Endothelial cell of umbilical vein (primary cell): ENCODE measurements at regions not wholly inside any gene's neighbourhood (a gene's known extent, or its start where the extent isn't known, plus 50 kb on each side); places are given as distances from the start of the nearest gene placed in this dataset.

ENCODE experiments used
- BruUV-seq: library from RNA; stranded (reverse); fragments of 400-500 nt; replicated peaks from 2 replicates; lab custom pipeline; 2021; lab: Mats Ljungman, UMichigan
- CTCF ChIA-PET: fragments of 300-600, 350-600 bp; sonication (Branson Sonifier 250); formaldehyde crosslinking; loops from one replicate; lab custom pipeline; 2021; ENCODE audit warnings: antibody characterized with exemption, inconsistent platforms; lab: Charles Lee
- POLR2A ChIA-PET: fragments of 300-600, 350-600 bp; sonication (Branson Sonifier 250); formaldehyde crosslinking; loops from one replicate; lab custom pipeline; 2021; ENCODE audit warnings: antibody characterized with exemption, inconsistent platforms; lab: Charles Lee
- DNase-seq: peaks from one replicate; pipeline ENCODE4 v3.0.0-alpha.2; 2011; ENCODE audit warnings: low read depth, low spot score
- FAIRE-seq: peaks from 2 replicates; lab custom pipeline; 2011; peaks lifted over from hg19 to GRCh38; lab: Jason Lieb, UNC
- H2AFZ ChIP-seq: 2 replicates; pipeline ENCODE4 v1.6.0; 2012; ENCODE audit warnings: low read depth, low read length, control low read depth, inconsistent platforms
- H3K27ac ChIP-seq: 2 replicates; pipeline ENCODE4 v1.5.1; 2011; ENCODE audit warnings: low read depth, mild to moderate bottlenecking, control low read depth, low read length, moderate library complexity; ENCODE audit not compliant: insufficient read depth
- H3K27me3 ChIP-seq, 2 experiments: 2 replicates each; pipeline versions ENCODE4 v1.6.0 to v1.6.1; 2011; ENCODE audit warnings: low read length in 2 of 2, mixed read lengths in 1 of 2; ENCODE audit not compliant: control insufficient read depth in 2 of 2, insufficient read depth in 2 of 2
- H3K36me3 ChIP-seq, 2 experiments: 2 replicates in 1 of 2; 3 replicates in 1 of 2; pipeline ENCODE4 v1.5.1; 2011; ENCODE audit warnings: low read length in 2 of 2, mild to moderate bottlenecking in 1 of 2, moderate library complexity in 1 of 2; ENCODE audit not compliant: control insufficient read depth in 2 of 2, insufficient read depth in 2 of 2; ENCODE audit errors: extremely low read depth in 1 of 2
- H3K4me1 ChIP-seq: 3 replicates; pipeline ENCODE4 v1.5.1; 2011; ENCODE audit warnings: mild to moderate bottlenecking, low read length; ENCODE audit not compliant: control insufficient read depth, insufficient read depth; ENCODE audit errors: extremely low read depth
- H3K4me2 ChIP-seq: 2 replicates; pipeline ENCODE4 v1.6.1; 2011; ENCODE audit warnings: low read length, control low read depth, mixed read lengths; ENCODE audit not compliant: insufficient read depth
- H3K4me3 ChIP-seq, 3 experiments: fragments of 200-600 bp in 1 of 3; sonication (generic), shearing (Covaris generic) in 1 of 3; replicated peaks in 1 of 3; 2 replicates each; pipeline ENCODE4 v1.5.1; 2011 to 2016; ENCODE audit warnings: control low read depth in 3 of 3, low read length in 3 of 3, mild to moderate bottlenecking in 2 of 3, inconsistent platforms in 1 of 3, low read depth in 1 of 3, moderate library complexity in 1 of 3; ENCODE audit not compliant: insufficient read depth in 1 of 3
- H3K79me2 ChIP-seq: 2 replicates; pipeline ENCODE4 v1.6.0; 2012; ENCODE audit warnings: low read length, inconsistent platforms; ENCODE audit not compliant: control insufficient read depth, insufficient read depth
- H3K9ac ChIP-seq: replicated peaks from 2 replicates; pipeline ENCODE3; 2011; ENCODE audit warnings: low read length, control low read depth; ENCODE audit not compliant: insufficient read depth; ENCODE audit errors: extremely low read depth
- H3K9me1 ChIP-seq: replicated peaks from 3 replicates; pipeline ENCODE4 v1.6.0; 2011; ENCODE audit warnings: mild to moderate bottlenecking, low read length; ENCODE audit not compliant: control insufficient read depth, insufficient read depth; ENCODE audit errors: extremely low read depth
- H3K9me3 ChIP-seq: replicated peaks from 2 replicates; pipeline ENCODE4 v1.5.1; 2012; ENCODE audit warnings: low read length, inconsistent platforms; ENCODE audit not compliant: control insufficient read depth, insufficient read depth
- H4K20me1 ChIP-seq: replicated peaks from 2 replicates; pipeline ENCODE3; 2011; ENCODE audit warnings: mild to moderate bottlenecking, low read length; ENCODE audit not compliant: control insufficient read depth, insufficient read depth; ENCODE audit errors: extremely low read depth
- CTCF ChIP-seq, 2 donors: IDR thresholded peaks; 1 replicate in 1 of 2; 2 replicates in 1 of 2; pipeline ENCODE4 v1.5.1; 2011; ENCODE audit warnings: low read length in 2 of 2, mild to moderate bottlenecking in 2 of 2, moderate library complexity in 2 of 2, control low read depth in 1 of 2, inconsistent platforms in 1 of 2, low read depth in 1 of 2; ENCODE audit not compliant: insufficient read depth in 1 of 2; ENCODE audit errors: extremely low read depth in 1 of 2
- EZH2 ChIP-seq: IDR thresholded peaks from 2 replicates; pipeline ENCODE4 v1.6.1; 2012; ENCODE audit warnings: borderline replicate concordance, low read depth, mild to moderate bottlenecking, moderate library complexity, low read length, inconsistent platforms; ENCODE audit not compliant: severe bottlenecking
- FOS ChIP-seq: IDR thresholded peaks from 2 replicates; pipeline ENCODE4 v1.6.1; 2011; ENCODE audit warnings: mild to moderate bottlenecking, low read length, moderate library complexity, borderline replicate concordance; ENCODE audit not compliant: insufficient read depth
- GATA2 ChIP-seq: IDR thresholded peaks from 2 replicates; pipeline ENCODE4 v1.7.0; 2011; ENCODE audit warnings: low read depth, mild to moderate bottlenecking, moderate library complexity, mixed read lengths, low read length; ENCODE audit not compliant: insufficient read length, insufficient read depth
- JUN ChIP-seq: IDR thresholded peaks from 2 replicates; pipeline ENCODE4 v1.6.1; 2011; ENCODE audit warnings: borderline replicate concordance, low read depth; ENCODE audit not compliant: insufficient read length, insufficient read depth
- MAX ChIP-seq: IDR thresholded peaks from 2 replicates; pipeline ENCODE4 v1.6.1; 2011; ENCODE audit not compliant: insufficient read depth, insufficient read length
- MYC ChIP-seq: IDR thresholded peaks from one replicate; pipeline ENCODE4 v1.6.1; 2011; ENCODE audit warnings: mild to moderate bottlenecking, low read depth, low read length
- POLR2A ChIP-seq: IDR thresholded peaks from 2 replicates; pipeline ENCODE4 v1.6.1; 2012; ENCODE audit warnings: low read depth, mild to moderate bottlenecking, control low read depth, low read length
- POLR2AphosphoS5 ChIP-seq: IDR thresholded peaks from 2 replicates; pipeline ENCODE4 v1.6.1; 2012; ENCODE audit warnings: low read depth, mild to moderate bottlenecking, control low read depth, low read length, moderate library complexity; ENCODE audit not compliant: insufficient read depth
- dilution Hi-C: fragments of 300-500 bp; cut with MboI; formaldehyde crosslinking; loops from one replicate; pipeline ENCODE4 v1.15.0; 2019; ENCODE audit warnings: low sequenced_read_pairs; ENCODE audit not compliant: extremely low pct_ligation_motif_present
- intact Hi-C: fragments of 100-400 bp; cut with micrococcal nuclease; formaldehyde crosslinking; loops from one replicate; pipeline ENCODE4 v1.10.0; 2022

- H3K36me3 ChIP-seq, result no peaks in the 10 kb centered on the region
- intact Hi-C loops, result loop anchor here (5.0 kb wide), 1 partner anchor 32 kb away; no protein-coding TSS in a partner anchor
- no peak overlapping the region for H3K9ac ChIP-seq
- no peak overlapping the region for H3K4me2 ChIP-seq
- H3K9me3 ChIP-seq, result no peaks in the 10 kb centered on the region
- no peak for DNase-seq
- no peak overlapping the region for H3K4me3 ChIP-seq
- dilution Hi-C loops, result no loop called here
- FAIRE-seq, result no peak
- peaks cover 0 to 6% of the 10 kb centered on the region in 2 experiments for H3K27me3 ChIP-seq
- TF ChIP-seq EZH2 (no peak), CTCF (IDR thresholded peaks at IDR 0.05; ENCODE audit: extremely low read depth in 1 of 2, insufficient read depth in 1 of 2, low read depth in 1 of 2, low read length in 2 of 2) (no peak), POLR2A (no peak), MYC (no peak), GATA2 (no peak), JUN (no peak), FOS (no peak), POLR2AphosphoS5 (no peak), MAX (no peak)
- no peaks in the 10 kb centered on the region for H3K9me1 ChIP-seq
- CTCF ChIA-PET, result interaction anchor here (1.0 to 2.3 kb wide), 14 partner anchors 9 to 280 kb away, joined by 3 to 20 read pairs (median 4); no protein-coding TSS in a partner anchor
- BruUV-seq, result no TSS peak
- POLR2A ChIA-PET, result no interaction called here
- H3K4me1 ChIP-seq, result no peaks in the 10 kb centered on the region
- H3K79me2 ChIP-seq, result no peaks in the 10 kb centered on the region
- H2AFZ ChIP-seq, result no peak overlapping the region
- H3K27ac ChIP-seq, result no peak overlapping the region
- H4K20me1 ChIP-seq, result no peaks in the 10 kb centered on the region
Measured at GRCh38 chr22:22744412-22745224, 100.2 kb downstream of the GGTLC2 start.
